IPS DF 4.7 (cell line): ENCODE measurements at regions not wholly inside any gene's neighbourhood (a gene's known extent, or its start where the extent isn't known, plus 50 kb on each side); places are given as distances from the start of the nearest gene placed in this dataset.

Experiments used
- DNase-seq: peaks from one replicate; pipeline ENCODE4 v3.0.0-alpha.2; 2013; ENCODE audit warnings: low spot score; ENCODE audit errors: extremely low read depth

- DNase-seq = no peak
Observed at GRCh38 chr14:71833476-71833875, 98.8 kb upstream of the RGS6 start.

DNA sequence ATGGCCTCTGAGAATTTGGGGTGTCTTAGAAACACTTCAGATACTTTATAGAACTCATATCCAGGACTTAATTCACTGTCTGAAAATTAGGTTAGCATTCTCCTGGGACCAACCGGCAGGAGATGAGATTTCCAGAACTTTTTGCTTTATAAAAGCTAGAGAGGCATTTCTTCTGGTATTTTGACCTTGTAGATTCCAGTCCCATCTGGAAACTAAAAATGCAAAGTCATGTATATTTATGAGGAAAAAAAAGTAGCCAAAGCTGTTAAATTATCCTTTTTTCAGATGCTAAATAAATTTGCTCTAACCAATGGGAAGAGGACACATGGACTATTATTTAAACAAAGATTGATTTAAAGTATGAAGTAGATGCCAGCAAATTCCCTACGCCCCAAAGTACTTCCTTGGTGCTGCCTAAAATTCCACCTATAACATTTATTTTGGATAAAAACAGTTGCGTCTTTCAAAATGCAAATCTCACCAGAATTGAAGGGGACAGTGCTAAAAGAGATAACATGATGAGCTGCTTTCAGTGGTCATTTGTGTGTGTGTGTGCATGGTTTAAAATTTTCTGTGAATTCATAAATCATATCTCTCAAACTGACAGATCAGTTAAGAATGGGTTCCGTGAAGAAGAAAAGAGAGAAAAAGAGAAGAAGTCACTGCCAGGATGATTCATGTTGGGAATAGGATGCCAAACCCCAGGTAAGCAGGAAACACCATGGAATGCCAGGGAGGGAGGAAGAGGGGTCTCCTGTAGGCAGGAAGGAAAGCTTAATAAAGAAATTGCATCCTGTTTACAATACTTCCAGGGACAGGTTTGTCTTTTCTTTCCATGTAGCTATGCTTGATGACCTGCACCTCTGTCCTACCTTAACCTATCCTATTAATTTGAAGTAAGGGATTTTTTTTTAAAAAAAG is 97.7 kb upstream of the RGS6 start:
- no peak for DNase-seq

DNA sequence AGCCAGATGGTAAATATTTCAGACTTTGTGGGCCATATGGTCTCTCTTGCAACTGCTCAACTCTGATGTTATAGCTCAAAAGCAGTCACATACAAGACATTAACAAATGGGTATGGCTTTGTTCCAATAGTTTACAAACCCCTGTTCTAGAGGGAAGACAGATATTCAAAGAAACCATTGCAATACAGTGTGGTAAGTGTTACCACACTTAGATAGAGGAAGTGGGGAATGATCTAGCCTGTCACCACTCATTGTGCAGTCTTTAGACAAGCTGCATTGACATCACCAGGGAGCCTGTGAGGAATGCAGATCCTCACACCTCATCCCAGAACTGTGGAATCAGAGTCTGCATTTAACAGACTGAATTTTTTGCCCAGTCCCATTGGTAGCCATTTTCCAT is 80.0 kb upstream of the RGS6 start:
- DNase-seq = no peak

DNA sequence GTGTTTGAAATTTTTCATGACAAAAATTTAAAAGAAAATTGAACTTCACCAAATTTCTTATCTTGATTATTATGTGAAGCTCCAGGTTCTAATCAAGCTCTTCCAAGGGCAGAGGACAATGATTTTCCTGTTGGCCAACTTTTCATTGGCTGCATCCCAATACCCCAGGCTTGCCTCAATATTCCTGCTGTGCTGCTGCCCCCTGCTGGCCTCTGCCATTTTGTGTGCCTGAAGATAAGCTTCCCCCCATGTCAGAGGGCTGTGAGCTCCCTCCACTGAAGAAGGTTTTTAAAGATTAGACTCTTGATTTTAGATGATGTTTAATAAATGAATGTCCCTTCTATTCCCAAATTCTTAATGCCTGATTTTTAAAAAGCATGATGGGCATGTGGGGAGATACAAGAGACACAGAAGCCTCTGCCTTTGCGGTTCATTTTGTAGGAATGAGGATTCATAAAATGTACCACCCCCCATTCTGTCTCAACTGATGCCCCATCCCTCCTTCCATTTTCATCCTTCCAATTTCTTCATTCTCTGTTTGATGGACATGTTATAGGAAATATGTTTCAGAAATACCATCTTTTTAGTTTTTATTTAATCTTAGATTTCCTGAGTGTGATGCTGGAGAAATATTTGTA is 76.7 kb upstream of the RGS6 start:
- peak; percentile 44 for DNase-seq

GRCh38 chr14:71856199-71856919 is 75.9 kb upstream of the RGS6 start:
- DNase-seq = no peak

GRCh38 chr14:71863049-71863448 is 69.2 kb upstream of the RGS6 start:
- DNase-seq = no peak

- DNase-seq = no peak
Observed at GRCh38 chr14:71863766-71864165, 68.5 kb upstream of the RGS6 start.
